HG03097 (cell line): ENCODE measurements at regions not wholly inside any gene's neighbourhood (a gene's known extent, or its start where the extent isn't known, plus 50 kb on each side); places are given as distances from the start of the nearest gene placed in this dataset.

Source experiments
- ATAC-seq: cut with Tn5 transposase; IDR thresholded peaks from one replicate; pipeline ENCODE4 v1.9.1; 2021; ENCODE audit not compliant: unreplicated experiment, low FRiP score

- ATAC-seq: no peak
These were observed 301.6 kb upstream of the THBS1 start for GRCh38 chr15:39279311-39279710.

- ATAC-seq: no peak
These were observed 299.8 kb upstream of the THBS1 start for GRCh38 chr15:39281094-39281493.

GRCh38 chr15:39282663-39283208 is 298.1 kb upstream of the THBS1 start:
- ATAC-seq: no peak

GRCh38 chr15:39283531-39283930 is 297.3 kb upstream of the THBS1 start:
- ATAC-seq: no peak

GRCh38 chr15:39285071-39285470 is 295.8 kb upstream of the THBS1 start:
- no peak for ATAC-seq

- ATAC-seq: no peak
These were observed 295.2 kb upstream of the THBS1 start for GRCh38 chr15:39285663-39286062.

GRCh38 chr15:39286706-39287105 is 294.2 kb upstream of the THBS1 start:
- ATAC-seq: no peak

- no peak for ATAC-seq
These were observed 293.3 kb upstream of the THBS1 start for GRCh38 chr15:39287322-39288195.

- no peak for ATAC-seq
These were observed 290.0 kb upstream of the THBS1 start for GRCh38 chr15:39290711-39291435.

GRCh38 chr15:39291690-39292089 is 289.2 kb upstream of the THBS1 start:
- ATAC-seq: no peak

GRCh38 chr15:39296955-39297354 is 283.9 kb upstream of the THBS1 start:
- ATAC-seq: no peak

GRCh38 chr15:39298271-39298962 is 282.5 kb upstream of the THBS1 start:
- ATAC-seq: no peak

GRCh38 chr15:39299486-39300267 is 281.2 kb upstream of the THBS1 start:
- no peak for ATAC-seq

GRCh38 chr15:39300451-39301153 is 280.3 kb upstream of the THBS1 start:
- ATAC-seq: no peak

- no peak for ATAC-seq
These were observed 279.3 kb upstream of the THBS1 start for GRCh38 chr15:39301589-39301999.

- ATAC-seq: no peak
These were observed 277.9 kb upstream of the THBS1 start for GRCh38 chr15:39302936-39303335.

GRCh38 chr15:39304201-39304841 is 276.6 kb upstream of the THBS1 start:
- no peak for ATAC-seq

GRCh38 chr15:39304931-39305728 is 275.7 kb upstream of the THBS1 start:
- ATAC-seq: no peak
